Fibroblast of pulmonary artery (primary cell): ENCODE measurements at regions not wholly inside any gene's neighbourhood (a gene's known extent, or its start where the extent isn't known, plus 50 kb on each side); places are given as distances from the start of the nearest gene placed in this dataset.
A peak's percentile ranks its signal among the peaks of the same experiment; 100 is the strongest.

Experiments used
- DNase-seq: peaks from one replicate; pipeline ENCODE4 v3.0.0-alpha.2; 2010; ENCODE audit warnings: low read depth
- H3K4me3 ChIP-seq: replicated peaks from 2 replicates; pipeline ENCODE4 v1.5.1; 2011; ENCODE audit warnings: low read depth, mild to moderate bottlenecking, control low read depth, low read length, moderate library complexity
- CTCF ChIP-seq: IDR thresholded peaks from 2 replicates; pipeline ENCODE4 v1.5.1; 2011; ENCODE audit warnings: mild to moderate bottlenecking, control low read depth, low read length, inconsistent platforms; ENCODE audit errors: missing control alignments

DNA sequence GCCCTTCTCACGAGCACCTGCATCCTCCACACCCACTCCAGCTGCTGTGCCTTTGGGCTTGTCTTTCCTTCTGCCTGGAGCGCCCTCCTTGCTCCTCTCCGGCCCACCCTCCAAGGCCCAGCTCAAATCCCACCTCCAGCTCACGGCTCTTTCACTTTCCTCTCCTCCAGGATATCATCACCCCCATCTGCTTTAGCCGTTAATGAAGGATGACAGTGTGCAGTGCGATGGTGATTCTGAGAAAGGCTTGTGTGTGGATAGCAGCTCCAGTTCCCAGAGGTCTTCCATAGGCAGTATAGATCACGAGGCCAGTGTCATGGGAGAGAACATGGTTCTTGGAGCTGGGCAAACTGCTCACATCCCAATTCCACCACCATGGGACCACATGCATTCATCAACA lies 237.4 kb downstream of the TLE3 start:
- TF ChIP-seq CTCF, result no peak
- no peak overlapping the region for H3K4me3 ChIP-seq
- no peak for DNase-seq

GRCh38 chr15:69860921-69861320 lies 236.8 kb downstream of the TLE3 start:
- DNase-seq, result no peak
- no peak for TF ChIP-seq CTCF
- no peak overlapping the region for H3K4me3 ChIP-seq

DNA sequence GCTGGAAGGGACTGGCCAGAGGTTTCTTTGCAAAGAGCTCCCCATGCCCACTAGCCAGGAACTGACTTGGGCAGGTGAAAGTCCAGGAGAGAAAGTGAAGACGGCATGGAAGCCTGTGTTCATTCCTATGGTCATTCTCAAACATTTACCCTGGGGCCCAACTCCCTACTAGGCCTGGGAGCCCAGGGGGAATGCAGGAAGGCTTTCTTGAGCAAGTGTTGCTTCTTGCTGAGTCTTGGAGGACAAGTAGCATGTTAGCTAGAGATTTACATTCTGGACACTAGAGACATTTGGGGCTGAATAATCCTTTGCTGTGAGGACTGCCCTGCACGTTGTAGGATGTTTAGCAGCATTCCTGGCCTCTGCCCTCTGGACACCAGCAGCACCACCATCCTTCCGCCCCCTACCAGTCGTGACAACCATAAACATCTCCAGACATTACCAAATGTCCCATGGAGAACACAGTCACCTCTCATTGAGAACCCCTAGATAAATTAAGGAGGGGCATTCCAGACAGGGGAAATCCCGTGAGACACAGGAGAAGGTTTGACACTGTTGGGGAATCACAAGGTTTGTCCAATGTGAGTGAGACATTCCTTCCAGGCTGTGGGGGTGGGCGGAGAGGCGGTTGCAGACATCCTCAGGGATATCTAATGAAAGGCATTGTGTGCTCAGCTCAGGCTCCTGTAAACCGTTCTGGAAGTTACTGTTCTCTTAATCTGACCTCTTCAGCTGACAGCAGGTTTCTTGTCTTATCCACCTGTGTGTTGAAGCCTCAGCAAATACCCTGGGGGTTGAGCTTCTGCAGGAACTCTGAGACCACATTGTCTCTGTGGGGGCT lies 236.2 kb downstream of the TLE3 start:
- DNase-seq, result peak; percentile 25
- no peak for TF ChIP-seq CTCF
- no peak overlapping the region for H3K4me3 ChIP-seq

DNA sequence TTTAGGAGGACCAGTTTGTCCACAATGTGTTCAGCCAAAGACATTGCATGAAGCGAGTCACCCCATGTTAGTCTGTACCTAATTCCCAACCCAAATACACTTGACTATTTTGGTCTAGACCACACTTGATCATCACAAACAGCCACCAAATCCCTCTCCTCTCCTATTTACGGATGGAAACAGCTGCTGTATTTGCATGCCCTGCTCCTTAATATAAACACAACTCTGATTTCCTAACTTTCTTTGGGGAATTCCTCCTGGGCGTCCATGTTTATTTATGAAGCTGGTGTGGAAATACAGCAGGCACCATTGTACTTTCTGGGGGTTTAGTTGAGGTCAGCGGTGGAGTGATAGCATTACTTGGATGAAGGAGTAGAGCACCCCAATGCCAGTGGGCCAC lies 235.2 kb downstream of the TLE3 start:
- DNase-seq, result peak; percentile 51

GRCh38 chr15:69863446-69863845 lies 234.3 kb downstream of the TLE3 start:
- H3K4me3 ChIP-seq, result no peak overlapping the region
- no peak for TF ChIP-seq CTCF
- DNase-seq, result no peak

More for the DNA sequence above, 235.2 kb downstream of the TLE3 start:
- TF ChIP-seq CTCF, result no peak
- H3K4me3 ChIP-seq, result no peak overlapping the region

DNA sequence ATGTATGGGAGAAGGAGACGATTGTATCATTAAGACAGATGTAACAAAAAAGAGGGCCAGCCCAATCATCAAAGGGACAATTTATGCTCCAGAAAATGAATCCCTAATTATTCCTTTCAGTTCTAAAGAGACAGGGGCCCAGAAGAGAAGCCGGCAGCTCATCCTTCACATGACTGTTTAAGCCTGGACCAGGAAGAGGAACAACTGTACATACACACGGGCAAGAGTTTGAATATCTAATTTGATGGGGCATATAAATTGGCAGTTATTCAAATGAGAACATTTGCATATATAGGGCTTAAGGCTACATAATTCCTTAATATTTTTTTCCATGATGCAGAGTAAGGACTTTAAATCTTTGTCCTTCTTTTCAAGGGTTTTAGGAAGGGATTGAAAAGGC lies 232.3 kb downstream of the TLE3 start:
- DNase-seq, result no peak
- no peak overlapping the region for H3K4me3 ChIP-seq
- no peak for TF ChIP-seq CTCF

DNA sequence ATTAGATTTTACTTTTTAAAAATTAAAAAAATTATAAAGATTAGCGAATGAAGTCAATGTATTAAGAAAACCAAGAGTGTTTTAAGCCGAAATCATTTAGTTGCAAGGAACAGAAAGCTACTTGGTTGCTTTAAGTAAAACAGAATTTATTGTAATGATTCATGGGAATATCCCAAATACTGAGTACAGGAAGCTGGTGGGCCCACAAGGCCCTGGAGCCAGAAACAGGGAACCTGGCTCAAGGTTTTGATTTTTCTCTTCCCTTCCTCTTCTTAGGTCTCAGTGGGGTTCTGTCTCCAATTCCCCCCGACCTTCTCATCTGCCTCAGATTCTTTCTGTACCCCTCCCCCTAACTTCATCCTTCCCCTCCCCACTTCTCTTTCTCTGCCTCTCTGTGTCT lies 229.0 kb downstream of the TLE3 start:
- DNase-seq, result no peak
- TF ChIP-seq CTCF, result no peak

More for the DNA sequence above, 229.0 kb downstream of the TLE3 start:
- H3K4me3 ChIP-seq, result no peak overlapping the region
